ENCODE measurements at regions not wholly inside any gene's neighbourhood (a gene's known extent, or its start where the extent isn't known, plus 50 kb on each side); places are given as distances from the start of the nearest gene placed in this dataset.
"Not testable (repeated sequence)": the region's sequence is repeated elsewhere in the genome, so short reads cannot be mapped to it uniquely, and the experiment has no call there.

GRCh38 chr4:9110700-9111099, 59.5 kb upstream of the FAM90A26 start:
- H3K9me3 ChIP-seq (replicated peaks); H3K36me3 ChIP-seq; H3K27ac ChIP-seq; H3K27me3 ChIP-seq (replicated peaks); H3K4me3 ChIP-seq; DNase-seq (ENCODE audit: low read depth in 1 of 2, low spot score in 2 of 2); H3K4me1 ChIP-seq (replicated peaks): not testable (repeated sequence)

DNA sequence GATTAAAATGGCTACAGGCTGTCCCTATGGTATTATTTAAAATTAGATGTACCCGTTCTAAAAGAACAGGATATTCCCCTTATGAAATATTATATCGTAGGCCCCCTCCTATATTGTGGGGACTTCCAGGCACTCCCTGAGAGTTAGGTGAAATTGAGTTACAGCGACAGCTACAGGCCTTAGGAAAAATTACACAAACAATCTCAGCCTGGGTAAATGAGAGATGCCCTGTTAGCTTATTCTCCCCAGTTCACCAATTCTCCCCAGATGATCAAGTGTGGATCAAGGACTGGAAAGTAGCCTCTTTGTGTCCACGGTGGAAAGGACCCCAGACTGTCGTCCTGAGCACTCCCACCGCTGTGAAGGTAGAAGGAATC, 67.1 kb upstream of the FAM90A26 start:
- not testable (repeated sequence) for H3K9me3 ChIP-seq (replicated peaks); H3K4me3 ChIP-seq; H3K4me1 ChIP-seq (replicated peaks); DNase-seq (ENCODE audit: low read depth in 1 of 2, low spot score in 2 of 2); H3K36me3 ChIP-seq; H3K27ac ChIP-seq; H3K27me3 ChIP-seq (replicated peaks)

DNA sequence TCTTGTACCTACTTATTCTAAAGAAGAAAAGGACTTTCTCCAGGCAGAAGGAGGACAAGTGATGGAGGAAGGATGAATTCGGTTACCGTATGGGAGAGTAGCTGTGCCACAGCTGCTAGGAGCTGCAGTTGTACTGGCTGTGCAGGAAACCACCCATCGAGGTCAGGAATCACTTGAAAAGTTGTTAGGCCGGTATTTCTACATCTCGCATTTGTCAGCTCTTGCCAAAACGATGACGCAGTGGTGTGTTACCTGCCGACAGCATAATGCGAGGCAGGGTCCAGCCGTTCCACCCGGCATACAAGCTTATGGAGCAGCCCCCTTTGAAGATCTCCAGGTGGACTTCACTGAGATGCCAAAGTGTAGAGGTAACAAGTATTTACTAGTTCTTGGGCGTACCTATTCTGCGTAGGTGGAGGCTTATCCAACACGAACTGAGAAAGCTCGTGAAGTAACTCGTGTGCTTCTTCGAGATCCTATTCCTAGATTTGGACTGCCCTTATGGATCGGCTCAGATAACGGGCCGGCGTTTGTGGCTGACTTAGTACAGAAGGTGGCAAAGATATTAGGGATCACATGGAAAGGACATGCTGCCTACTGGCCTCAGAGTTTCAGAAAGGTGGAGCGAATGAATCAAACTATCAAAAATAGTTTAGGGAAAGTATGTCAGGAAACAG, 67.6 kb upstream of the FAM90A26 start:
- not testable (repeated sequence) for H3K4me3 ChIP-seq

GRCh38 chr4:9096330-9096729, 73.9 kb upstream of the FAM90A26 start:
- DNase-seq (ENCODE audit: low read depth in 1 of 2, low spot score in 2 of 2); H3K36me3 ChIP-seq; H3K4me3 ChIP-seq; H3K27me3 ChIP-seq (replicated peaks); H3K9me3 ChIP-seq (replicated peaks); H3K4me1 ChIP-seq (replicated peaks); H3K27ac ChIP-seq: not testable (repeated sequence)

More for the DNA sequence above, 67.6 kb upstream of the FAM90A26 start:
- H3K27me3 ChIP-seq (replicated peaks); H3K9me3 ChIP-seq (replicated peaks); H3K27ac ChIP-seq; H3K4me1 ChIP-seq (replicated peaks); H3K36me3 ChIP-seq; DNase-seq (ENCODE audit: low read depth in 1 of 2, low spot score in 2 of 2): not testable (repeated sequence)

DNA sequence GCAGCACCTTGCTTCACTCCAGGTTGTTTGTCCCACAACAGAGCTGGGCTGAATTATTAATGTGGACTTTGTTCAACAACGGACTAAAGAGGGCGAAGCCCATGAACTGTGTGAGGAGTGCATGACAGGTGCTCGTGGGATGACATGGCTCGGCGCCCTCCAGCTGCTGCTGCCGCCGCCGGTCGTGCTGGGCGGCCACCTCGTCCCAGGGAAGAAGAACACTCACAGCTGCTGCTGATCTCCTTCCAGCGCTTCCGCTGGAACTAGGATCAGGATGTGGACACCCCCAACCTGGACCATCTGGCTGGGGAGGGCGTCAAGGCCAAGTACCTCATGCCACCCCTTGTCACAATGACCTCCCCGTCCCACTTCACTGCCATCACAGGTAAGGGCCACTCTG, 91.4 kb upstream of the FAM90A26 start:
- not testable (repeated sequence) for H3K4me3 ChIP-seq; H3K36me3 ChIP-seq; DNase-seq (ENCODE audit: low read depth in 1 of 2, low spot score in 2 of 2); H3K9me3 ChIP-seq (replicated peaks); H3K4me1 ChIP-seq (replicated peaks); H3K27ac ChIP-seq; H3K27me3 ChIP-seq (replicated peaks)

DNA sequence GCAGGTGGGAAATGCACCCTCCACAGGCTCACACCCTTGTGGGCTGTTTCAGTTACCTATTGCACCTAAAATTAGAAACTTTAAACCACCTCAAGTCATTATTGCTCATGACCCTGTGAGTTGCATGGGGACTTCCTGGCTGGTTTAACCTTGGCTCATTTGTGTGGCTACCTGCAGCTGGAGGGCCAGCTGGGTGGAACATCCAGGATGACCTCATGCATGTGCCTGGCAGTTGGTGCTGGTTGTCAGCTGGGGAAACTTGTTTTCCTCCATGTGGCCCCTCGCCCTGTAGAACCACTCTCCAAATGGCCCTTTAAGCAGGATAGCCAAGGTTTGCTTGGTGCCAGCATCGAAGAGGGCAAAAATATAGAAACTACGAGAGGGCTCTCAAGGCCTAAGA, 93.2 kb upstream of the FAM90A26 start:
- H3K36me3 ChIP-seq; DNase-seq (ENCODE audit: low read depth in 1 of 2, low spot score in 2 of 2); H3K4me3 ChIP-seq; H3K27me3 ChIP-seq (replicated peaks); H3K27ac ChIP-seq; H3K9me3 ChIP-seq (replicated peaks); H3K4me1 ChIP-seq (replicated peaks): not testable (repeated sequence)

DNA sequence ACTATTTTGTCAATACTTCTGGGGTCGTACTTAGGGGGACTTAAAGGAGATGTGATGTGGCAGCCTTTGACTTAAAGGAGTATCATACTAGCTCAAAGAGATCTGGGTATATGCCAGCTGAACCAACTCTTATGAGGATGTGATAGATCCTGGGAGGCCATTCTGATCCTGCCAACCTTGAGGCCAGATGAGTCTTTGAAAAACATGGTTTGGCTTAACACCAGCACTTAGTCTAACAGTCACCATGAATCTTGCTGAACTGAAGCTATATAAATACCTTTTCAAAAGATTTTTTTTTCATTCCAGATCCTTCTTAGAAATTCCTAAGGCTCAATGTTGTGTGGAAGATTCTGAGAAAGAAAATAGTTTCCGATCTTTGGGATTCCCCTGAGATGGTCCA, 93.7 kb upstream of the FAM90A26 start:
- not testable (repeated sequence) for DNase-seq (ENCODE audit: low read depth in 1 of 2, low spot score in 2 of 2); H3K9me3 ChIP-seq (replicated peaks); H3K4me3 ChIP-seq; H3K36me3 ChIP-seq; H3K27me3 ChIP-seq (replicated peaks); H3K27ac ChIP-seq; H3K4me1 ChIP-seq (replicated peaks)

DNA sequence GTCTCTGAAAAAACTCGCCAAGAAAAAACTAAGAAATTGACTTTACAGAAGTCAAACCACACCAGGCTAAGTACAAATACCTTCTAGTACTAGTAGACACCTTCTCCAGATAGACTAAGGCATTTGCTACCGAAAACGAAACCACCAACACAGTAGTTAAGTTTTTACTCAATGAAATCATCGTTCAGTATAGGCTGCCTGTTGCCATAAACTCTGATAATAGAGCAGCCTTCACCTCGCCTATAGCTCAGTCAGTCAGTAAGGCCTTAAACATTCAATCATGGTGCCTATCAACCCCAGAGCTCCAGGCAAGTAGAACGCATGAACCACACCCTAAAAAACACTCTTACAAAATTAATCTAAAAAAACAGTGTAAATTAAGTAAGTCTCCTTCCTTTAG, 96.8 kb upstream of the FAM90A26 start:
- DNase-seq (ENCODE audit: low read depth in 1 of 2, low spot score in 2 of 2); H3K27me3 ChIP-seq (replicated peaks); H3K27ac ChIP-seq; H3K9me3 ChIP-seq (replicated peaks); H3K4me1 ChIP-seq (replicated peaks); H3K4me3 ChIP-seq; H3K36me3 ChIP-seq: not testable (repeated sequence)

GRCh38 chr4:9072521-9073220, 97.5 kb upstream of the FAM90A26 start:
- DNase-seq (ENCODE audit: low read depth in 1 of 2, low spot score in 2 of 2), result not testable (repeated sequence)

GRCh38 chr4:9067923-9068322, 102.3 kb upstream of the FAM90A26 start:
- H3K4me3 ChIP-seq; H3K4me1 ChIP-seq (replicated peaks); H3K27me3 ChIP-seq (replicated peaks); H3K27ac ChIP-seq; DNase-seq (ENCODE audit: low read depth in 1 of 2, low spot score in 2 of 2); H3K36me3 ChIP-seq; H3K9me3 ChIP-seq (replicated peaks): not testable (repeated sequence)

More at GRCh38 chr4:9072521-9073220, 97.5 kb upstream of the FAM90A26 start:
- H3K4me1 ChIP-seq (replicated peaks); H3K4me3 ChIP-seq; H3K27me3 ChIP-seq (replicated peaks); H3K9me3 ChIP-seq (replicated peaks); H3K36me3 ChIP-seq; H3K27ac ChIP-seq: not testable (repeated sequence)

GRCh38 chr4:9063612-9064011, 106.6 kb upstream of the FAM90A26 start:
- H3K9me3 ChIP-seq (replicated peaks); H3K36me3 ChIP-seq; H3K27ac ChIP-seq; DNase-seq (ENCODE audit: low read depth in 1 of 2, low spot score in 2 of 2); H3K27me3 ChIP-seq (replicated peaks); H3K4me1 ChIP-seq (replicated peaks); H3K4me3 ChIP-seq: not testable (repeated sequence)

GRCh38 chr4:9024866-9025265, 145.3 kb upstream of the FAM90A26 start:
- not testable (repeated sequence) for H3K9me3 ChIP-seq (replicated peaks); H3K27me3 ChIP-seq (replicated peaks); DNase-seq (ENCODE audit: low read depth in 1 of 2, low spot score in 2 of 2); H3K4me1 ChIP-seq (replicated peaks); H3K36me3 ChIP-seq; H3K4me3 ChIP-seq; H3K27ac ChIP-seq

GRCh38 chr4:9009792-9010191, 138.2 kb upstream of the HMX1 start:
- not testable (repeated sequence) for H3K27me3 ChIP-seq (replicated peaks); DNase-seq (ENCODE audit: low read depth in 1 of 2, low spot score in 2 of 2); H3K4me3 ChIP-seq; H3K9me3 ChIP-seq (replicated peaks); H3K36me3 ChIP-seq; H3K4me1 ChIP-seq (replicated peaks); H3K27ac ChIP-seq

DNA sequence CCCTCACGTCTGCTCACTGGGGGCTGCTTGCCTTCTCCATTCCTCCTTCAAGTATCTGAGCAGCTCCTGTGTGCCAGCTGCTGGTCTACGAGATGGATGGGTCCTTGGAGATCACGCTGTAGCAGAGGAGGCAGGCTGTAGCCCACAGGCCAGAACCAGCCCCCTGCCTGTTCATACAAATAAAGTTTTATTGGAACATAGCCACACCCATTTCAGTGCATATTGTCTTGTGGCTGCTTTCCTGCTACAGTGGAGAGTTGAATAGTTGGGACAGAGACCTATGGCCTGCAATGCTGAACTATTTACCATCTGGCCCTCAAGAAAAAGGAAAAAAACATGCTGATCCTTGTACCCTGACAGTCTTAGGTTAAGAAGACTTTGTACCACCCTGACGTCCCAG, 136.8 kb upstream of the HMX1 start:
- not testable (repeated sequence) for H3K36me3 ChIP-seq; H3K4me1 ChIP-seq (replicated peaks); H3K4me3 ChIP-seq; H3K27me3 ChIP-seq (replicated peaks); DNase-seq (ENCODE audit: low read depth in 1 of 2, low spot score in 2 of 2); H3K27ac ChIP-seq; H3K9me3 ChIP-seq (replicated peaks)

DNA sequence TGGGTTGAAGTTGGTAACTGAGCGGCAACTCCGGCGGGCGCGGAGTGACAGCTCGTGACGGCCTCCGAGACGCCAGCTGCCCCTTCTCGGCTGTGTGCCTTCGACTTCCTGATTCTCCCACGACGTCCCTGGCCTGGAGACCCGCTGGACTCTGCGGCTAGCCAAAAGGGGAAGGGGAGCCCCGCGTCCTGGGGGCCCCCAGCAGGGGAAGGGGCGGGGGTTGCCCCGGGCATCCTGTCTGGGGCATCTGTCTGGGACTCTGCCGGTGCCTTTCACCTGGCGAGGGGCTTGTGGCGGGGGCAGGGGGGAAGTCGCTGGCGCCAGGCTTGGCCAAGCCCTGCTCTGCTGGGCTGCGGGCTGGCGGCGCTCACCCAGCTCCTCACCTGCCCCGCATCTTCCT, 129.5 kb upstream of the HMX1 start:
- not testable (repeated sequence) for H3K4me3 ChIP-seq; H3K27ac ChIP-seq; H3K9me3 ChIP-seq (replicated peaks); H3K27me3 ChIP-seq (replicated peaks); H3K36me3 ChIP-seq; H3K4me1 ChIP-seq (replicated peaks); DNase-seq (ENCODE audit: low read depth in 1 of 2, low spot score in 2 of 2)

Measured in SJSA1 (cell line).